ENCODE measurements at regions not wholly inside any gene's neighbourhood (a gene's known extent, or its start where the extent isn't known, plus 50 kb on each side); places are given as distances from the start of the nearest gene placed in this dataset.

DNA sequence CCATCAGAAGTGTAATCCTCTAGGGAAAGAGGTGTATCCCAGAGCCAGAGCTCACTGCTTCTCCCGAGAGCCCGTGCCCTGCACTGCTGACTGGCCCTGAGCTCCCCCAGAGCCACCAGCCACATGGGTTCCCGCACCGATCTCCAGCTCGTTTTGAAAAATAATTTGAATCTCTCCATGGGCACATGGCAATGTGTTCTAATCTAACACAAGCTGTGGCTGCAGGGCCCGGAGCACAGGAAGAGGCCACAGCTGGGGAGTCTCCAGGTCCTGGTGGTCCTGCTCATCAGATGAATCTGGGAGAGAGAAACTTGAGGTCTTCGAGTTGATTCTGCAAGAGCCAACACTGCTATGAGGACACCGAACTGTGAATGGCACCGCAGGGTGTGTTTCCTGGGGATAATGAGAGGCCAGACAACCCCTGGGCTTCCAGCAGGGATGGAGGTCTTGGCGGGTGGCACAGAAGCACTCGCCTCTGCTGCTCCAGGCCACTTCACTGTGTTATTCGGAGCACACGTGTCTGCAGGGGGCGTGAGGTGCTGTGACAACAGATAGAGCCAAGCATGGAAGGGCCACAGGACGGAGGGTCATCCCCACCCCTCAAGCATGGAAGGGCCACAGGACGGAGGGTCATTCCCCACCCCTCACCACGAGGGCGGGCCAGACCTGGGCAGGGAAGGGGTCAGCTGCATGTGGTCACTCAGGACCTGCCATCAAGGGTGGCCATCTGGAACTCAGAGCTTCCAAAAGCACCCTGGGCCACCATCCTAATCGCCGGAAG lies 196.8 kb downstream of the NDUFA10 start:
- H3K4me3 Mint-ChIP-seq, result no peak overlapping the region
- peaks cover 41% of the 10 kb centered on the region for H3K4me1 Mint-ChIP-seq
- no peaks in the 10 kb centered on the region for H3K9me3 Mint-ChIP-seq
- H3K27ac Mint-ChIP-seq, result no peak overlapping the region
- TF ChIP-seq, protein P1, sequence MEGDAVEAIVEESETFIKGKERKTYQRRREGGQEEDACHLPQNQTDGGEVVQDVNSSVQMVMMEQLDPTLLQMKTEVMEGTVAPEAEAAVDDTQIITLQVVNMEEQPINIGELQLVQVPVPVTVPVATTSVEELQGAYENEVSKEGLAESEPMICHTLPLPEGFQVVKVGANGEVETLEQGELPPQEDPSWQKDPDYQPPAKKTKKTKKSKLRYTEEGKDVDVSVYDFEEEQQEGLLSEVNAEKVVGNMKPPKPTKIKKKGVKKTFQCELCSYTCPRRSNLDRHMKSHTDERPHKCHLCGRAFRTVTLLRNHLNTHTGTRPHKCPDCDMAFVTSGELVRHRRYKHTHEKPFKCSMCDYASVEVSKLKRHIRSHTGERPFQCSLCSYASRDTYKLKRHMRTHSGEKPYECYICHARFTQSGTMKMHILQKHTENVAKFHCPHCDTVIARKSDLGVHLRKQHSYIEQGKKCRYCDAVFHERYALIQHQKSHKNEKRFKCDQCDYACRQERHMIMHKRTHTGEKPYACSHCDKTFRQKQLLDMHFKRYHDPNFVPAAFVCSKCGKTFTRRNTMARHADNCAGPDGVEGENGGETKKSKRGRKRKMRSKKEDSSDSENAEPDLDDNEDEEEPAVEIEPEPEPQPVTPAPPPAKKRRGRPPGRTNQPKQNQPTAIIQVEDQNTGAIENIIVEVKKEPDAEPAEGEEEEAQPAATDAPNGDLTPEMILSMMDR (IDR thresholded peaks at IDR 0.05; ENCODE audit: unreplicated experiment in 3 of 3), result no peak
- H3K36me3 Mint-ChIP-seq (ENCODE audit: low read depth), result peaks cover 4% of the 10 kb centered on the region
- peaks cover 12% of the 10 kb centered on the region for H3K27me3 Mint-ChIP-seq (ENCODE audit: low read depth)

DNA sequence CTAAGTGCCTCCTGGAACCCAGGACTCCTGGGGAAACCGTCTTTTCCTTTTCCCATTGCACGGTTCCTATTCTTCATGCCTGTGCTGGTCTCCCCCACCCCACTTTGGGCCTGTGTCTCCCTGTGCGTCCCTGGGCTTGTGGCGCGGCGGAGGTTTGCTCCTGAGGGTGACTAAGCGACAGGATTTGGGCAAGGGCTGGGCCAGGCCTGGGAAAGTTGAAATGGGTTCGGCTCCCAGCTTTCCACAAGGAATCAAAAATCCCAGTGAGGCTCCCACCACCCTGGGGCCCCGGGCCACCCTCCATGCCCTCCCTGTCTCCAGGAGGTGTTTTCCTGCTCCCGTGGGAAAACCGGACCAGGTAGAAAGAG lies 197.6 kb downstream of the NDUFA10 start:
- Mint-ChIP-seq H3K9me3 (no peaks in the 10 kb centered on the region), H3K27ac (no peak overlapping the region), H3K36me3 (ENCODE audit: low read depth) (peaks cover 4% of the 10 kb centered on the region), H3K4me1 (peaks cover 41% of the 10 kb centered on the region), H3K4me3 (no peak overlapping the region), H3K27me3 (ENCODE audit: low read depth) (peaks cover 12% of the 10 kb centered on the region)
- TF ChIP-seq, protein P1 (IDR thresholded peaks at IDR 0.05; ENCODE audit: unreplicated experiment in 3 of 3), result no peak

DNA sequence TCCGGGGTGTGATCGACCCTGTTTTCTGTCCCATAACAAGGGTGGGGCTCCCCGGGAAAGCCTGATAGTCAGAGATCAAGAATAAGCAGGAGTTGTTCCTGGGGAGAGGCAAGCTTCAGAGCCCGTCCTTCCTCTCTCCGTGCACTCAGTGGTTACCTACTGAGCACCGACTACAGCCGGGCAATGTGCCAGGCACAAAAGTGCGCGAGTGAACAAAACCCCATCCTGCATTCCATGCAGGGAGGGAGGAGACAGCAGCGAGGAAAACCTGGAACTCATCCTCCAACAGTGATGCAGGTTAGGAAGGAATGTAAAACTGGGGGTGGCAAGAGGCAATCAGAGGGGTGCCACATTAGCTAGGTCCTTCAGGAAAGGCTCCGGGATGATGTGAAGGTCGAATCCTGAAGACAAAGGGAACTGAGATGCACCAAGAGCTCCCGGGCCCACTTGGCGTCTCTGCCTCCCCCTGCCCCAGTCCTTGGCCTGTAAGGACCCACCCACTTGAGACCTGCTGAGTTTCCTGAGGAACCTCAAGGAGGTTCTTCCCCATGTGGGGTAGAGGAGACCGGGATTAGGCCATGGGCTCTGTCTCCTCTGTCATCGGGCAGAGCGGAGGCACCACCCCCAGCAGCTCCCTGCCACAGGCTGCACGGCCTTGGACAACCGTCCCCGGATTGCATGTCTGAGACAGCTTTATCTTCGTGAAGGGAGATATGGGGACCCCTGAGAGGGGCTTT lies 198.2 kb downstream of the NDUFA10 start:
- no peak overlapping the region for H3K4me3 Mint-ChIP-seq
- TF ChIP-seq, protein P1 (IDR thresholded peaks at IDR 0.05; ENCODE audit: unreplicated experiment in 3 of 3), result no peak
- no peaks in the 10 kb centered on the region for H3K36me3 Mint-ChIP-seq (ENCODE audit: low read depth)
- H3K4me1 Mint-ChIP-seq, result peaks cover 38% of the 10 kb centered on the region
- H3K27ac Mint-ChIP-seq, result no peak overlapping the region
- peaks cover 7% of the 10 kb centered on the region for H3K27me3 Mint-ChIP-seq (ENCODE audit: low read depth)
- no peaks in the 10 kb centered on the region for H3K9me3 Mint-ChIP-seq

DNA sequence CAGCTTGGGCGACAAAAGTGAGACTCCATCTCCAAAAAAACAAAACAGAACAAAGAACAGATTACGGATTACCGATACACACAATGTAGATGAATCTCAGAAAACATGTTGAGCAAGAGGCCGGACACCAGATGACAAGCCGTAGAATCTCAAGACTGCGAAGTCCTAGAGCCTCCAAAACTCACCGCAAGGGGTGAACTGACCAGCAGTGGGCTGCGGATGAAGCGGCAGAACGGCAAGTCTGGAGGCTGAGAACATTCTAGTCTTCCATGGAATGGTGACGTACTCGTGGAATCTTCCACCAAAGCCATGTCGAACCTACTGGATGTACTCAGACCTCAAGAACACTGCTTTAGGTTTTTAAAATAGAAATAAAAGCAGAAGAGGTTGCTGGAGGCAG lies 198.8 kb downstream of the NDUFA10 start:
- Mint-ChIP-seq H3K27ac (no peak overlapping the region), H3K4me1 (peaks cover 34% of the 10 kb centered on the region), H3K27me3 (ENCODE audit: low read depth) (peaks cover 11% of the 10 kb centered on the region), H3K36me3 (ENCODE audit: low read depth) (no peaks in the 10 kb centered on the region), H3K9me3 (no peaks in the 10 kb centered on the region), H3K4me3 (no peak overlapping the region)
- TF ChIP-seq, protein P1 (IDR thresholded peaks at IDR 0.05; ENCODE audit: unreplicated experiment in 3 of 3), result no peak

DNA sequence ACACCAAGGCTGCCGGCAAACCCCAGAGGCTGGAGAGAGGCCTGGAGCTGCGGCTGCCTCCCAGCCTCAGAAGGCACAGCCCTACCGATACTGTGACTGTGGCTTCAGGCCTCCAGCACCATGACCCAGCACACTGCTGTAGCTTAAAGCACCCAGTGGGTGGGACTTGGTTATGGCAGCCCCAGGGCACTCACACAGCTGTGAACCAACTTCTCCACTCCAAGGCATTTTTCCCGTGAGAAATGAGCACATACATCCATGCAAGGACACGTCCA lies 199.5 kb downstream of the NDUFA10 start:
- H3K36me3 Mint-ChIP-seq (ENCODE audit: low read depth), result no peaks in the 10 kb centered on the region
- no peak overlapping the region for H3K27ac Mint-ChIP-seq
- H3K4me1 Mint-ChIP-seq, result peaks cover 27% of the 10 kb centered on the region
- no peak overlapping the region for H3K4me3 Mint-ChIP-seq
- H3K27me3 Mint-ChIP-seq (ENCODE audit: low read depth), result peaks cover 19% of the 10 kb centered on the region
- TF ChIP-seq, protein P1 (IDR thresholded peaks at IDR 0.05; ENCODE audit: unreplicated experiment in 3 of 3), result no peak
- no peaks in the 10 kb centered on the region for H3K9me3 Mint-ChIP-seq

All from nephron (organoid).